SH-SY5Y (cell line): ENCODE measurements at regions not wholly inside any gene's neighbourhood (a gene's known extent, or its start where the extent isn't known, plus 50 kb on each side); places are given as distances from the start of the nearest gene placed in this dataset.
A peak's percentile ranks its signal among the peaks of the same experiment; 100 is the strongest.

ENCODE experiments used
- GATA2 ChIP-seq: IDR thresholded peaks from 2 replicates; pipeline ENCODE4 v1.6.1; 2011; ENCODE audit warnings: mild to moderate bottlenecking, low read depth, low read length
- GATA3 ChIP-seq: IDR thresholded peaks from 2 replicates; pipeline ENCODE4 v1.6.1; 2011; ENCODE audit warnings: low read depth, mild to moderate bottlenecking, low read length, moderate library complexity

DNA sequence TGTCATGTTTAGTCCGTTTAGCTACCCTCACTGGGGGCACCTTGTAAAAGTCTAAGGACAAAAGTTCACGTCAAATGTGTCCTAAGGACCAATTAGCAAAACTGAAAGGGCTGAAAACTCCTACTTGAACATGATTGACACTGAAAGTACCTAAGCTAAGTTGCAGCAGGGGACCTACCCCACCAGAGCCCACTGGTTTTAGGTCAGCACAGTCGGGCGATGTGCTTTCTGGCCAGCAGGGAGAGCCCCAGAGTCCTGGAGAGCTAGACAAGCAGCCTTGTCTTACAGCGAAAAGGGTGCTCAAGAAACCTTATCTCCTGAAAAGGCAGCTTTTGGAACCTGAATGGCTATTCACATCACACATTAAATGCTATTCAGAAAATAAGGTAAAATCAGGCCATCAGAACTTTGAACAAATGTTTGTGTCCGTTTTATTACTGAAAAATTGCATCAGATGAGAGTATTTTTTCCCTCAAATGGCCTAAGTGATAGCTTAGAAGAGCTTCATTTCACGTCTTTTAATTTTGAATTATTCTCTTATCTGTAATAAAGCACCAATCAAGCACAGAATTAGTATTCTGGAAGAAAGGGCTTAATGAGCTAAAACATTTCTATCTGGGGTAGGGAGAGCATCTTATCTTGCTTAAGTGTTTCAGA lies 52.2 kb upstream of the MKI67 start:
- no peak for TF ChIP-seq GATA2
- no peak for TF ChIP-seq GATA3

DNA sequence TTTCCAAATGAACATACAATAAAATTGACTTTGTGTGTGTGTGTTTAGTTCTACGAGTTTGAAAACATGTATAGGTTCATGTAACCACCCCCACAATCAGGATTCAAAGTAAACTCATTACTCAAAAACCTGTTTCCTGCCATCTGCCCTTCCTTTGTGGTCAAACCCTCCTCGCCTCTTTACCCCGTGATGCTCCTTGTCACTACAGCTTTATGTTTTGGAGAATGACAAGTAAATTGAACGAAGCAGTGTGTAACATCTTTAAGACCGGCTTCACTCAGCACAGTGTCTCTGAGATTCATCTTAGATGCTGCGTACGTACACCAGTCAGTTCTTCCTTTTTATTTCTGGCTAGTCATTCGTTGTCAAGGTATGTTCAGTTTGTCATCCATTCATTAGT lies 54.6 kb upstream of the MKI67 start:
- TF ChIP-seq GATA2 (no peak), GATA3 (no peak)

DNA sequence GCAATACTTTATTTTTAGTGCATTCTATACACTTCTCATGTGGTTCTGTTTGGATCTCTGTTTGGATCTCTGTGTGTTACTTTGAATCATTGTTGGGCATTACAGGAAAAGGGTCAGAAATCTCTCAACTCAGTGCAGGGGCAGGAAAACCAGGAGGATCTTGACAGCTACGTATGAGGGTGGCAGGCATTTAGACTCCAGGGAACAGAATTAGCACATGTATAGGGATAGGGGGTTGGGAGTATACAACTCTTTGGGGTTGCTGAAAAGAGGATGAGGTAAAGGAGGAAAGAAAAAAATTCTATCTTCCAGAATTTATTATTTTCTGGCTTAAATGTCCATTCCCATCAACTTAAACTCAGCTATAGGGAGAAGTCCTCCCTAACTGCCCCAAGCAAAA lies 59.4 kb upstream of the MKI67 start:
- TF ChIP-seq GATA3 (no peak), GATA2 (no peak)

DNA sequence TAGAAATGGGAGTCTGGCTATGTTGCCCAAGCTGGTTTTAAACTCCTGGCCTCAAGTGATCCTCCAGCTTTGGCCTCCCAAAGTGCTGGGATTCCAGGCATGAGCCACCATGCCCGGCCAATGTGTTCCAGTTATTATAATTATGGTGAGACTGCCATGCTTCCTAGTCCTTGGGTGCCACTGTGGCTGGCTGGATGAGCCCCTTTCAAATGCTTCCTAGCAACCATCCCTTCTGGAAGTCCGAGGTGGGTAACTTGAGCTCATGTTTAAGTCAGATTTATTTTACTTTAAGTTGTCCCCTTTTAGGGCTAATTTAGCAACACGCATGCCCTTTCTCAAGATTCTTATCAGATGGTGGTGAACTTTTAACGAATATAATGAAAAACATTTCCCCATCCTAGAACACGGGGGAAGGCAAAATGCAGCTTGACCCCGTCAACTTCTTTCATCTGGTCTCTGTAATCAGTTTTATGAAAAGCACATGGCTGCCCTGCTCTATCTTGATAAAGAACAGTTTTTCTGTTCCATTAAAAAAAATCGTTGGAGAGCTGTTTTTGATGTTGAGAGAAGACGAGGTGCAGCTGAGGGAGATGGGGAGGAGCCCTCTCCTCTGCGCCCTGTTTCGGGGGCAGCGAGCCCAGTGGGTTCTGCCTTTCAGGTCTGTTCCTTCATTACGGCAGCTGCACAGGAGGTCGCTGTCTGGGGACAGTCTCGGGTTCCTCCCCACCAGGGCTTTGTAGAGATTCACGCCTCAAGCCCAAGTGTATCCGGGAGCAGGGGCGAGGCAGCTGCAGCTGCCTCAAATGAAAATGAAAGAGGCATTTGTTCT lies 61.0 kb upstream of the MKI67 start:
- peak; percentile 99 for TF ChIP-seq GATA3
- peak; percentile 98 for TF ChIP-seq GATA2

DNA sequence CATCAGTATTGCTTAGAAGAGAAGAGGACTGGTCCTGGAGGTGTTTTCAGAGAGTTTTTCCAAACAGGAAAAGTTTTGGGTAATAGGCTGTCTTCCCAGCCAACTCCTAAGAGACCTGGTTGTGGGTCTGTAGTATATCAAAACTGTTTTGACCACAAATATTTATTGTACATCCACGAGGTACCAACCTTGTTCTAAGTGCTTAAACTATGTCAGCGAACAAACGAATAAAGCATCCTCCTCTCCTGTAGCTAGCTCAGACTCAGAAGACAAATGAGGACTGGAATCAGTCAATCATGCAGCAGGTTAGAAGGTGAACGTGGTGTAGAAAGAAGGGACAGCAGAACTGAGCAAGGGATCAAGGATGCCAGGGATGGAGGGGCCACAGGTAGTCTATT lies 61.6 kb upstream of the MKI67 start:
- no peak for TF ChIP-seq GATA3
- no peak for TF ChIP-seq GATA2

DNA sequence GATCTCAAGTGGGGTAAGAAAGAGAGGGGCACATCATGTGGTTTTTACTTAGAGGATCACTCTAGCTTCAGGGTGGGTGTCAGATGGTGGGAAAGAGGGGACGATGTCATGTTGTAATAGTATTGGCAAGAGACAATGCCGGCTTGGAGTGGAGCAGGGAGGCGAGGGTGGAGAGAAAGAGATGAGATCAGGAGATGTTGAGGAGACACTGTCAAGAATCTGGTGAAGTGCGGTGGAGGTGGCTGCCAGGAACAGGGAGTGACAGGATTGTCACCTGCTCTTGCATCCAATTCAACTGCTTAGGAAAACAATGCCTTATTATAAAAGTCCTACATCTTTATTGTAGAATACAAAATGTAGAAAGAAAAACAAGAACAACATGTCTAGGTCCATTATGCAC lies 63.0 kb upstream of the MKI67 start:
- TF ChIP-seq GATA3: no peak
- no peak for TF ChIP-seq GATA2

DNA sequence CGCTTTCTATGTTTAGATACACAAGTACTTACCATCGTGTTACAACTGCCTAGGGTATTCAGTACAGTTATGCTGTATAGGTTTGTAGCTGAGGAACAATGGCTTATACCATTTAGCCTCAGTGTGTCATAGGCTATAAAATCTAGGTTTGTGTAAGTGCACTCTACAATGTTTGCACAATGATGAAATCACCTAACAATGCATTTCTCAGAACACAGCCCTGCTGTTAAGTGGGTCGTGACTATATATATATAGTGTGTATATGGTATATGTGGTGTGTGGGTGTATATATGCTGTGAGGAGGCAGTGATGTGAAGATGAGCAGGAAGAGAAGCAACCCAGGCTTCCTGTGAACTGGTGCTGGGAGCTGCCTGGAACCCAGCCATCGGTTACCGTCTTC lies 65.6 kb upstream of the MKI67 start:
- no peak for TF ChIP-seq GATA3
- no peak for TF ChIP-seq GATA2

DNA sequence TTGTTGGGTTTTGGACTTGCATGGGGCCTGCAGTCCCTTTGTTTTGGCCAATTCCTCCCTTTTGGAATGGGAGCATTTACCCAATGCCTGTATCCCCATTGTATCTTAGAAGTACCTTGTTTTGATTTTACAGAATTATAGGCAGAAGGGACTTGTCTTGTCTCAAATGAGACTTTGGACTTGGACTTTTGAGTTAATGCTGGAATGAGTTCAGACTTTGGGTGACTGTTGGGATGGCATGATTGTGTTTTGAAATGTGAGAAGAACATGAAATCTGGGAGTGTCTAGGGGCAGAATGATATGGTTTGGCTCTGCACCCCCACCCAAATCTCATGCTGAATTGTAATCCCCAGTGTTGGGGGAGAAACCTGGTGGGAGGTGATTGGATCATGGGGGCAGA lies 76.8 kb upstream of the MKI67 start:
- TF ChIP-seq GATA2: no peak
- no peak for TF ChIP-seq GATA3

DNA sequence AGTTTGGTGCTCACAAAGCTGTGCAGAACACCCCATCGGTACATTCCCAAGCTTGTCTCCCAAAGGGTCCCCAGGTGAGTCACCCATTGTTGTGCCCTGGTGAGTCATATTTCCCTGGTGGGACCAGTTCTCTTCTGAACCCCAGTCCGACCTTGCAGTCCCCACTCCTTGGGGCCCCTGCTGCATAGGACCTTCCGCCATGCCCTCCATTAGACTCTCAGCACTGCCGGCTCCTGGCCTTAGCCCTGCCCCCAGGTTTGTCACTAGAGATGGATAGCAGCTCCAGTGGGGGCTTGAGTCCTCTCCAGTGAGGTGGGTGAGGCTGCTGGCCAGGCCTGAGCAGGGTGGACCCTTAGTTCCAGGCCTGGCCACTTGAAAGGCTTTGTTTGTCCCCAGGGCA lies 80.5 kb upstream of the MKI67 start:
- TF ChIP-seq GATA2 (no peak), GATA3 (no peak)

DNA sequence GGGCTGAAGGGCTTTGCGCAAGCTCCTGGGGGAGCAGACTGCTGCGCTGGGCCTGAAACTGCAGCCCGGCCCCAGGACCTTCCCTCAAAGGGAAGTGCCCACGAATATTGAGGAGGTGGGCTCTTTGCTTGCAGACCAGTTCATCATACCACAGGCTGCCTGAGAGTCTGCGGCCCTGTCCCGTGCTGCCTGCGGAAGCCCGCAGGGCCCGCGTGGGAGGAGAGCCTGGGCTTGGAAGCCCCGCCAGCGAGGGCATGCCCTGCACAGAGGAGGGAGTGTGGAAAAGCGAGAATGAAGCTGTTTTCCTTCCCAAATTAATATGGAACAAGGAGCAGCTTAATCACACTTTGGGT lies 83.6 kb upstream of the MKI67 start:
- TF ChIP-seq GATA2 (no peak), GATA3 (no peak)

DNA sequence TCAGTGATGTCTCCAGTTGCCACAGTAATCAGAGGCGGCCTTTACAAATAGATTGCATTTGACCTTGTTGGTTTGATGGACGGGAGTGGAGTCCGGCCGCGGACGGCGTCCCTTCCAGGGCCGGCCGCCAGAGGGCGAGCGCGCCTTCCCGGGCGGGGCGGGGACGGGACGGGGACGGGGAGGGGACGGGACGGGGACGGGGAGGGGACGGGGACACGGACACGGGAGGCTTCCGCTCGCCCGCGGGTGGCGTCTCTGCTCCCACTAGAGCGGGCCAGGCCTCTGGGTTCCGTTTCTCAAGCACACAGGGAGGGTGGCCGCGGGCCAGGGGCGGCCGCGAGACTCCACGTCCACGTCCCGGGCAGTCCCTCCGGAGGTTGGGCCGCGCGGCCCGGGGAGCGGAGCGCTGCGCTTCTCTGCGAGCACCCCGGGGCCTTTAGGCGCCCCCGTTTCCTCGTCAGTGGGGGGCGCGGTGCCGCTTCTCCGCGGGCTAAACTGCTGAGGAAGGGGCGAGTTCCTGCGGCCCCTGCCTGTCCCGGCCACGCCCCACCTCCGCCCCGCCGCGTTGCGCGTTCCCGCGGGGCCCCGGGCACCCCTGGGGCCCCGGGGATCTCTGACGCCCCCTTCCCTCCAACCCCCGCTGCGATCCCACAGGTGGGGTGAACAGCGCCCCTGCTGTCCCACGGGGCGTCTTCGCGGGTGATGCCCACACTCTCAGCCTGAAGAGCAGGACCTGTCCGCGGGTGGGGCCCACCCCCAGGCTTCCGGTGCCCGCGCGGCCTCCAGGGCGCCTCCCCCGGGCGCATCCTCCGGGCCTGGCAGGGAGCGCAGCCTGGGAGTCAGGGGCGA lies 84.2 kb upstream of the MKI67 start:
- TF ChIP-seq GATA2 (no peak), GATA3 (no peak)

DNA sequence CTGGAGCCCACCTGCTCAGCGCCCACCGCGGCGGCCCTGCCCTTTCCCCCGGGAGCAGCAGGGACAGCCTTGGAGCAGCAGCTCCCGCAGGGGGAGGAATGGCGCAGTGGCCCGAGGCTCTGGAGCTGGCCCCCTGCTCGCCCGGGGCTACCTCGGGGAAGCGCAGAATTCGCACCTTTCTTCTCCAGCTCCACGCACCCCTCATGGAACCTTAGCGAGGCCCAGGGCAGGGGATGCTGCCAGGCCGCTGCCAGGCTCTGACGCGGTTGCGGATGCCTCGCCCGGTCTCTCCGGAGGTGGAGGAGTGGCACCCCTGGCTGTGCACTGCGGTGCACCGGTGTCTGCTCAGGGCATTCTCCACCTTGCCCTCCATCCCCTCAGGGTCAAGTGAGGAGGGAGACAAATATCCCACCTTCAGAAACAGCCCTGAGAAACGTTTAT lies 84.9 kb upstream of the MKI67 start:
- TF ChIP-seq GATA2 (no peak), GATA3 (no peak)

DNA sequence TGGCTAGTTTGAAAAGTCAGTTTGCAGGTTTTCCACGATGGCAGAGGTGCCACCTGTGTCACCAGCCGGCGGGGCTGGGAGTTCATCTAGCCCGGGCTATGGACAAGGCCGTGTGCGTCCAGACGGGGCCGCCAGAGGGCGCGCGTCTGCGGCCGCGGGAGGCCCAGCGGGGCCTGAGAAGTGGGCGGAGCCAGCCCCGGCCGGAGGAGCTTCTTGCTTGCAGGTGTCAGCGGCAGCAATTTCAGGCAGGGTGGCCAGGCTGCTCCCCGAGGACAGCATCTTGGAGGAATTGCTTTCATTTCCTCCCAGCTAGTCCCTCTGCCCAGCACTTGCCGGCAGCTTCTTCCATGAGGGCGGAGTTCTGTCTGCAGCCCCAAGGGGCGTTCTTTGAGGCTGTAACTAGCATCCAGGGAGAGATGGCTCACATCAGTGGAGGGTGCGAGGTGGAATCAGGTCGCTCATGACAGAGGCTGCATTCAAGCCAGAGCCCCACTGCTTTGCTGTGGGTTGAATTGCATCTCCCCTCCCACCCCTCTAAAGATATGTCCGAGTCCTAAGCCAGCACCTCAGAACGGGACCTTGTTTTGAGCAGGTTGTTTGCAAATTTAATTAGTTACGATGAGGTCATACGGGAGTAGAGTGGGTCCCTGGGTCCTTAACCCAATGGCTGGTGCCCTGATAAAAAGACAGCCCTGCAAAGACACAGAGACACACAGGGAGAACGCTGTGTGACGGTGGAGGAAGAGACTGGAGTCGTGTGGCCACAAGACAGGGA lies 85.9 kb upstream of the MKI67 start:
- TF ChIP-seq GATA2: no peak
- TF ChIP-seq GATA3: no peak

DNA sequence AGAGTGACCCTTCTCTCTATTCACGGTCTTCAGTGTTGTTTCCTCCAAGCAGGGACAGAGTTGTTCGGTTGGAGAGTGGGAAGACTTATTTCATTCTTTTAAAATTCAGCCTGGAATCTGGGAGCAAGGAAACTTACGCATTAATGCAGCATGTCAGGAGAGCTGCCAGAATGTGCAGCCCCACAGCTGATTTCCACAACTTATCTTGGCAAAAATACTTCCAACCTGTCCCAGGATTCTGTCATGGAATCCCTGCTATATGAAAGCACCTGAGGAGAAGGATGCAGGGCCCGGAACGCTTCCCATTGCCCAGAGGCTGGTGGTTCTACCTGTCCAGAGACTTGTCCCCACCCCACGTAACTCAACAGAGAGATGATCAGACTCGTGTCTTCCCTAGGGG lies 86.9 kb upstream of the MKI67 start:
- TF ChIP-seq GATA3: no peak
- no peak for TF ChIP-seq GATA2

DNA sequence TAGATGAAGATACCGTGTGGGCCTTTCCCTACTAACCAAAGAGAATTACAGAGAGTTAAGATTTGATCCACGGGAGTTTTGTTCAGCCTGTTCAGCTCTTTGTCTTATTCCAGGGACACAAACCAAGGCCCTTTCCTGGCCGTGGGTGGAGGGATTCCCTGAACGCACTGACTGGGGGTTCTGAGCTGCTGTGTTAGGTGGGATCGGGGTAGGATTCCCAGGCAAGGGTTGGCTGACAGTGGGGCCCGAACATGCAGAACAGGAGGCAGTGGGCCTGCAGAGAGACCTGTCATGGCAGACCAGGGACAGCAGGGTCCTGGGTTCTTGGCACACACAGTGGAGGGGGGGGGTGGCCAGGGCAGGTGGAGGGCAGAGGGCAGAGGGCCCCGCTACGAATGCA lies 89.5 kb upstream of the MKI67 start:
- TF ChIP-seq GATA3 (no peak), GATA2 (no peak)
